GM12874 (cell line): ENCODE measurements at regions not wholly inside any gene's neighbourhood (a gene's known extent, or its start where the extent isn't known, plus 50 kb on each side); places are given as distances from the start of the nearest gene placed in this dataset.

Source experiments
- TF ChIP-seq, protein P1 (sequence below): IDR thresholded peaks from 2 replicates; pipeline ENCODE4 v1.5.1; 2011; ENCODE audit warnings: low read depth, mild to moderate bottlenecking, control low read depth, low read length, moderate library complexity; ENCODE audit not compliant: insufficient read depth

DNA sequence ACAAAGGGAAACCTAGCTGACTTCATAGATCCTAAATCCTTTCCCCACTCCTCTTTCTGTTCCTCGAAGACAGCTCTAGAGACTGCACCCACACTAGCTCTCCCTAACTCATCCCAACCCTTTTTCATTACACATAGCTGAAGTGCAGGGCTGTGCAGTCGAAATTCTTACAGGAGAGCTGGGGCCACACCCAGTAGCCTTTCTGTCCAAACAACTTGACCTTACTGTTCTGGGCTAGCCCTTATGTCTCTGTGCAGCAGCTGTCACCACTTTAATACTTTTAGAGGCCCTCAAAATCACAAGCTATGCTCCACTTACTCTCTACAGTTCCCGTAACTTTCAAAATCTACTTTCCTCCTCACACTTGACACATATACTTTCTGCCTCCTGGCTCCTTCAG, 666.1 kb upstream of the PKDCC start:
- TF ChIP-seq, protein P1, sequence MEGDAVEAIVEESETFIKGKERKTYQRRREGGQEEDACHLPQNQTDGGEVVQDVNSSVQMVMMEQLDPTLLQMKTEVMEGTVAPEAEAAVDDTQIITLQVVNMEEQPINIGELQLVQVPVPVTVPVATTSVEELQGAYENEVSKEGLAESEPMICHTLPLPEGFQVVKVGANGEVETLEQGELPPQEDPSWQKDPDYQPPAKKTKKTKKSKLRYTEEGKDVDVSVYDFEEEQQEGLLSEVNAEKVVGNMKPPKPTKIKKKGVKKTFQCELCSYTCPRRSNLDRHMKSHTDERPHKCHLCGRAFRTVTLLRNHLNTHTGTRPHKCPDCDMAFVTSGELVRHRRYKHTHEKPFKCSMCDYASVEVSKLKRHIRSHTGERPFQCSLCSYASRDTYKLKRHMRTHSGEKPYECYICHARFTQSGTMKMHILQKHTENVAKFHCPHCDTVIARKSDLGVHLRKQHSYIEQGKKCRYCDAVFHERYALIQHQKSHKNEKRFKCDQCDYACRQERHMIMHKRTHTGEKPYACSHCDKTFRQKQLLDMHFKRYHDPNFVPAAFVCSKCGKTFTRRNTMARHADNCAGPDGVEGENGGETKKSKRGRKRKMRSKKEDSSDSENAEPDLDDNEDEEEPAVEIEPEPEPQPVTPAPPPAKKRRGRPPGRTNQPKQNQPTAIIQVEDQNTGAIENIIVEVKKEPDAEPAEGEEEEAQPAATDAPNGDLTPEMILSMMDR: no peak

DNA sequence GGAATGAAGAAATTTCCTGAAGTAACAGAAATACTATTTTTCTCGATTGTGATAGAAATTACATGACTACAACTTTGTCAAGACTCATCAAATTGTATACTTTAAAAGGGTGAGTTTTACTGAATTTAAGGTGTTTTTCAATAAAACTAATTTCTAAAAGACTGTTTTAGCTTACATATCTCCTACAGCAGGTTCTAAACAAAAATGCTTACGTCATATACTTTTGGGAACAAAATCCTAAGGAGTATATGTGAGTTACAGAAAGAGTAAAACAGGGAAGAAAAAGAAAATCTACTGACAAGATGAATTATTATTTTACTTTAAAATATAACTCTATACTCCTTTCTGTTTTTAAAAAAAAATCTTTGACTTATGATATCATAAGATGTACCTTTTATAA, 660.3 kb upstream of the PKDCC start:
- TF ChIP-seq, protein P1: no peak

DNA sequence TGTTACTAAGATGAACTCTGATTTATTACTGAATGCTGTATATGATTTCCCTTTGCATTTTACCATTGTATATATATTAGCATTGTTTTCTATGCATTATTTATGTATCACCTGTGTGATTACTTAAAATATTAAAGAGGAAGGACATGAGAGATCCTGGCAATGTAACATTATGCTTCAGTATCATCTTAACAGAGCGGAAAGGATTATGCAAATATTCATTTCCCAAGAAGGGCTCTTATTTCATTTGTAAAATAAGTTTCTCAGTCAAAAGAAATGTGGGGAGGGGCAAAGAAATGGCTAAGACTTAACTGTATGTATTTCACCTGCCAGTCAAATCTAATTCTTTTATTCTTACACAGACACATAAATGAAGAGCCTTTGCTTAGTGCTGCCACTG, 654.2 kb upstream of the PKDCC start:
- TF ChIP-seq, protein P1: no peak

DNA sequence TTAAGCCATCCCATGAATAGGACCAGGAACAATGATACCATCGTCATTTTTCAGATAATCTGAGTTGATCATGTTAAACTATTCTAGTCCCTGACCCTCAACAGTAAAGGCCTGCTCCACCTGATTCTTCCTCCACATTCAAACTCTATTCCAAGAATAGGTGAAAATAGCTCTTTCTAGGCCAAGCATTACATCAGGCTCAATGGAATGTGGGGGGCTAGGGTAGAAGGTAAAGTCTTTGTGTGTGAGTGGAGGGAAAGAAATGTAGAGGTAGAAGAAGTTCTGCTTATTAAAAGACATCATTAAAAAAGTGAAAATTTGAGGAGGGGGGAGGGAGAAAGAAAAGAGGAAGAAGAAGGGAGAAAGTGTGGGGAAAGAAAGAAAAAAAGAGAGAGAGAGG, 653.3 kb upstream of the PKDCC start:
- TF ChIP-seq, protein P1: no peak

DNA sequence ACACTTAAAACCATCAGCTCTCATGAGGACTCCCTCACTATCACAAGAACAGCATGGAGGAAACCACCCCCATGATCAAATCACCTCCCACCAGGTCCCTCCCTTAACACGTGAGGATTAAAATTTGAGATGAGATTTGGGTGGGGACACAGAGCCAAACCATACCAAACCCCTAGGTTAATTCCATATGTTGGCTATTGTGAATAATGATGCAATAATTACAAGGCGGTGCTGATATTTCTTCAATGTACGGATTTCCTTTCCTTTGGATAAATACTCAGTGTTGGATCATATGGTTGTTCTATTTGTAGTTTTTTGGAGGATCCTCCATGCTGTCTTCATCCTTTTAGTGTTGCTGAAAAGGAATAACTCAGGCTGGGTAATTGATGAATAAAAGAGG, 652.1 kb upstream of the PKDCC start:
- TF ChIP-seq, protein P1: no peak

DNA sequence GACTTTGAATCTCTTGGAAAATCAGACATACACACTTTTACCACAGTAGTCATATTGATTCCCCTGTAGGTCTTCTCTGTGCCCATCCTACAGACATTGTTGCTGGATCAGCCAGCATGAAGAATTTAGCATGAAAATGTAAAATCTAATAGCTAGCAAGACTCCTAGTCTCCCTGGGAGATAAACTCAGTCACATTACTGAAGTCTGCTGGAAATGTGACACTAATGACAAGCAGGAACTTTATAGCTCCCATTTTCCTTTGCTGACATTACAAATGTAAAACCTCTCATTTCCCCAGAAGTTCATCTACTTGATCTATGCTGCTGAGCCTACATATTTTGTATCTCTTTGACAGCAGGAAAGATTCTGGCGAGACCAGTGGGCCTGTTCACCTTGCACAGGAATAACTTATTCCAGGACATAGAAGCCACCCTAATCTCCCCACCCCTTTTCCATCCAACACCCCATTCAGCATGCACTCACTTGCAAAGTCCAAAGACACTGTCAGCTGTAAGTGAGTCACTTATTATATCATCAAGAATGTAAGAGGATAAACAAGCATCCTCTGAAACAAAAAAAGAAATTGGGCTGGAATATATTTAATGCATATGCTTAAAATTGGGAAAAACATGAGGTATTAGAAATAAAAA, 648.3 kb upstream of the PKDCC start:
- TF ChIP-seq, protein P1: no peak

DNA sequence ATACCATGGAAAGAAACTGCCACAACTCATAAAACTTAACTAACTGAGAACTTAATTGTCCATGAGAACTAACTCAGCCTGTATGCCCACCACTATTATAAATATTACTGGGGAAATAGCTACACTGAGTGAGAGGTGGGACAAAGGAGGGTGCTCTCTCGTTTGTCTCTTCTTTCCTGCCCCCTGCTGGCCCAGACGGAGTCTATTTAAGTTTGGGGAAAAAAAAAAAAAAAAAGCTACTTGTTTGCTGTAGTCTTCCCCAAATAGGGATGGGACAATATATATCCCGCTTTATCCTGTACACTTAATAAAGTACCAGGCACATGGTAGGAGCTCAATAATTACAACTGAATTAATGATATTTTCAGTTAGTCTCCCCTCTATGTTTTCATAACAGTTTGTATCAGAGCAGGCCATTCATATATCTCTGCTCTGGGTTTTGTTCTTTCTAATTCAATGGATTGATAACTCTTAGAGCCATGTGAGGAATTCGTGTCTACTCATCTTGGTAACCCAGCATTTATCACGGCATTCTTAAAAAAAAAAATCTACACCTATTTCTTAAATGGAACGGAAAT, 647.6 kb upstream of the PKDCC start:
- TF ChIP-seq, protein P1: no peak
